Neutrophil (primary cell): ENCODE measurements at regions not wholly inside any gene's neighbourhood (a gene's known extent, or its start where the extent isn't known, plus 50 kb on each side); places are given as distances from the start of the nearest gene placed in this dataset.

ENCODE experiments used
- H3K27ac ChIP-seq: fragments of 200-600 bp; sonication (generic); 2 replicates; pipeline ENCODE4 v1.5.1; 2016; ENCODE audit warnings: mild to moderate bottlenecking, moderate library complexity
- H3K27me3 ChIP-seq: fragments of 200-600 bp; sonication (generic); 2 replicates; pipeline ENCODE4 v1.6.0; 2016; ENCODE audit warnings: mild to moderate bottlenecking
- H3K36me3 ChIP-seq: fragments of 200-600 bp; sonication (generic); 2 replicates; pipeline ENCODE4 v1.5.1; 2017
- H3K4me1 ChIP-seq, 2 experiments: fragments of 200-600 bp in 1 of 2; sonication (generic) in 1 of 2; 1 replicate in 1 of 2; 2 replicates in 1 of 2; pipeline versions ENCODE4 v1.5.1 to v1.6.1; 2013 to 2016; ENCODE audit warnings: low read depth in 1 of 2, low read length in 1 of 2, mild to moderate bottlenecking in 1 of 2, moderate library complexity in 1 of 2; ENCODE audit not compliant: control insufficient read depth in 1 of 2, insufficient read depth in 1 of 2
- H3K4me3 ChIP-seq, 2 experiments: fragments of 200-600 bp in 1 of 2; sonication (generic) in 1 of 2; 1 replicate in 1 of 2; 2 replicates in 1 of 2; pipeline ENCODE4 v1.5.1; 2013 to 2016; ENCODE audit warnings: low read depth in 1 of 2, low read length in 1 of 2, mild to moderate bottlenecking in 1 of 2, moderate library complexity in 1 of 2
- H3K9me3 ChIP-seq: fragments of 200-600 bp; sonication (generic); 2 replicates; pipeline ENCODE4 v1.5.1; 2016
- CTCF ChIP-seq: fragments of 200-600 bp; sonication (generic); IDR thresholded peaks from 2 replicates; pipeline ENCODE4 v1.5.1; 2016; ENCODE audit warnings: antibody characterized with exemption

- Histone ChIP-seq H3K27ac (no peak overlapping the region), H3K4me3 (no peak overlapping the region), H3K36me3 (no peaks in the 10 kb centered on the region), H3K27me3 (no peaks in the 10 kb centered on the region), H3K9me3 (no peaks in the 10 kb centered on the region), H3K4me1 (no peaks in the 10 kb centered on the region)
- no peak for TF ChIP-seq CTCF
These were observed 146.8 kb upstream of the TMTC1 start for GRCh38 chr12:29930503-29930902.

- no peaks in the 10 kb centered on the region for H3K36me3 ChIP-seq
- no peak overlapping the region for H3K27ac ChIP-seq
- H3K4me3 ChIP-seq, result no peak overlapping the region
- no peaks in the 10 kb centered on the region for H3K9me3 ChIP-seq
- no peak for TF ChIP-seq CTCF
- no peaks in the 10 kb centered on the region for H3K27me3 ChIP-seq
- H3K4me1 ChIP-seq, result no peaks in the 10 kb centered on the region
These were observed 145.6 kb upstream of the TMTC1 start for GRCh38 chr12:29929295-29929694.

DNA sequence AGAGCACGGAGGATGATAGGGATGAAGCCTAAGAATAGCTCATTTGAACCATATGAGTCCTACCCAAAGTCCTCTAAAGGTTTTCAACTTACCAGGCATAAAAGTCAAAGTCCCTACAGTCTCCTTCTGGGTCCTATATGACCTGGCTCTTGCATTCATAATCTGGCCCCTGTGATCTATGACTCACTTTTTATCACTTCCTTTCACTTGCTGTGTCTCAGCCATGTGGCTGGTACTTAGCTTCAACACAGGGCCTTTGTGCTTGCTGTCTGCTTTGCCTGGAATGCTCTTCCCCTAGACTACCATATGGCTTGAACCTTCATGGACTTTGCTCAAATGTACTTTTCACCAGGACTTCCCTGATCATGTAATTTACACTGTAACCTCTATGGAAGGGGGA is 137.6 kb upstream of the TMTC1 start:
- no peak overlapping the region for H3K27ac ChIP-seq
- TF ChIP-seq CTCF, result no peak
- H3K9me3 ChIP-seq, result no peaks in the 10 kb centered on the region
- no peak overlapping the region for H3K4me3 ChIP-seq
- no peaks in the 10 kb centered on the region for H3K36me3 ChIP-seq
- H3K27me3 ChIP-seq, result no peaks in the 10 kb centered on the region
- H3K4me1 ChIP-seq, result no peaks in the 10 kb centered on the region

- Histone ChIP-seq H3K4me3 (no peak overlapping the region), H3K36me3 (no peaks in the 10 kb centered on the region), H3K27ac (no peak overlapping the region), H3K4me1 (no peaks in the 10 kb centered on the region), H3K27me3 (no peaks in the 10 kb centered on the region), H3K9me3 (no peaks in the 10 kb centered on the region)
- no peak for TF ChIP-seq CTCF
These were observed 124.4 kb upstream of the TMTC1 start for GRCh38 chr12:29908157-29908556.

DNA sequence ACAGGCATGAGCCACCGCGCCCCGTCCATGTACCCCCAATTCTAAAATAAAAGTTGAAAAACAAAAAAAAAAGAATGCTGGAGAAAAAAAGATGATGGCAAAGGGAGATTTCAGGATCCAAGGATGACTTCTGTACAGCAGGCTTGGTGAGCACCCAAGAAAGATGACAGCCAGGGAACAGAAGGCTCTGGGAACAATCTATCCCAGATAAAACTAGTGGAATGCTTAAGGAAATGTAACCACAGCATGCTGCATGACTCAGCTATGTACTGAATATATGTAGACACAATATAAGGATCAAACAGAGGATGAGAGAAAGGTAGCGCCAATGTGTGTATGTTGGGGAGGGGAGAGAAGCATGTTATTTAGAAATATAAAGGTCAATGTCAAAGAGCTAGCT is 123.7 kb upstream of the TMTC1 start:
- no peak for TF ChIP-seq CTCF
- Histone ChIP-seq H3K27ac (no peak overlapping the region), H3K27me3 (no peaks in the 10 kb centered on the region), H3K4me3 (no peak overlapping the region), H3K4me1 (no peaks in the 10 kb centered on the region), H3K36me3 (no peaks in the 10 kb centered on the region), H3K9me3 (no peaks in the 10 kb centered on the region)

- no peaks in the 10 kb centered on the region for H3K27me3 ChIP-seq
- TF ChIP-seq CTCF, result no peak
- H3K4me3 ChIP-seq, result no peak overlapping the region
- H3K9me3 ChIP-seq, result no peaks in the 10 kb centered on the region
- H3K36me3 ChIP-seq, result no peaks in the 10 kb centered on the region
- no peaks in the 10 kb centered on the region for H3K4me1 ChIP-seq
- no peak overlapping the region for H3K27ac ChIP-seq
These were observed 118.3 kb upstream of the TMTC1 start for GRCh38 chr12:29902043-29902442.
